HepG2 (cell line): ENCODE measurements at regions not wholly inside any gene's neighbourhood (a gene's known extent, or its start where the extent isn't known, plus 50 kb on each side); places are given as distances from the start of the nearest gene placed in this dataset.

Source experiments
- AHR ChIP-seq: IDR thresholded peaks from 2 replicates; pipeline ENCODE4 v1.6.1; 2018; ENCODE audit warnings: missing genetic modification reagents, missing compliant biosample characterization
- ATF7 ChIP-seq, 2 experiments: fragments of 450-650 bp in 1 of 2; sonication (generic) in 1 of 2; formaldehyde crosslinking in 1 of 2; IDR thresholded peaks; 2 replicates each; pipeline versions ENCODE4 v1.4.0 to v1.6.1; 2016 to 2020; ENCODE audit warnings: antibody characterized with exemption in 1 of 2, mild to moderate bottlenecking in 1 of 2, missing genetic modification reagents in 1 of 2
- FOSL1 ChIP-seq: sonication (generic); formaldehyde crosslinking; IDR thresholded peaks from 2 replicates; pipeline ENCODE4 v1.9.0; 2021; ENCODE audit warnings: missing genetic modification reagents, borderline replicate concordance
- PHF20 ChIP-seq: sonication (generic); formaldehyde crosslinking; IDR thresholded peaks from 2 replicates; pipeline ENCODE4 v1.5.0; 2020; ENCODE audit warnings: mild to moderate bottlenecking, missing genetic modification reagents
- SRSF9 ChIP-seq: fragments of 200-400 bp; formaldehyde crosslinking; IDR thresholded peaks from 2 replicates; pipeline ENCODE4 v1.6.1; 2018; ENCODE audit warnings: borderline replicate concordance, mild to moderate bottlenecking, low read depth, low read length; ENCODE audit not compliant: insufficient read depth, poor library complexity, severe bottlenecking
- YY1 ChIP-seq: IDR thresholded peaks from 2 replicates; pipeline ENCODE4 v1.6.1; 2011; ENCODE audit warnings: low read length, low read depth, moderate library complexity, mild to moderate bottlenecking; ENCODE audit not compliant: insufficient read depth, insufficient replicate concordance
- ZNF138 ChIP-seq: sonication (generic); formaldehyde crosslinking; IDR thresholded peaks from 2 replicates; pipeline ENCODE4 v1.5.0; 2020; ENCODE audit warnings: mild to moderate bottlenecking, low read depth, missing genetic modification reagents
- ZNF256 ChIP-seq: sonication (generic); formaldehyde crosslinking; conservative IDR thresholded peaks from 2 replicates; pipeline ENCODE4 v1.4.0; 2020; ENCODE audit warnings: missing genetic modification reagents
- ZNF724P ChIP-seq: sonication (generic); formaldehyde crosslinking; IDR thresholded peaks from 2 replicates; pipeline ENCODE4 v1.8.0; 2022; ENCODE audit warnings: missing genetic modification reagents, borderline replicate concordance
- ZNF775 ChIP-seq: sonication (generic); formaldehyde crosslinking; IDR thresholded peaks from 2 replicates; pipeline ENCODE4 v1.4.0; 2020; ENCODE audit warnings: missing genetic modification reagents, mild to moderate bottlenecking, moderate library complexity, borderline replicate concordance
- TF ChIP-seq, protein P1 (sequence below): sonication (generic); formaldehyde crosslinking; IDR thresholded peaks from 2 replicates; pipeline ENCODE4 v1.5.0; 2020; ENCODE audit warnings: mild to moderate bottlenecking, missing genetic modification reagents, moderate library complexity
- TF ChIP-seq, protein P2 (sequence below), 2 experiments: sonication (generic) in 1 of 2; formaldehyde crosslinking in 1 of 2; IDR thresholded peaks; 2 replicates each; pipeline versions ENCODE4 v1.5.1 to v1.6.1; 2011 to 2020; ENCODE audit warnings: borderline replicate concordance in 1 of 2, low read depth in 1 of 2, low read length in 1 of 2, mild to moderate bottlenecking in 1 of 2, missing genetic modification reagents in 1 of 2, moderate library complexity in 1 of 2
- TF ChIP-seq, protein P3 (sequence below): sonication (generic); formaldehyde crosslinking; IDR thresholded peaks from 2 replicates; pipeline ENCODE4 v1.8.0; 2022; ENCODE audit warnings: mild to moderate bottlenecking, missing genetic modification reagents, borderline replicate concordance

DNA sequence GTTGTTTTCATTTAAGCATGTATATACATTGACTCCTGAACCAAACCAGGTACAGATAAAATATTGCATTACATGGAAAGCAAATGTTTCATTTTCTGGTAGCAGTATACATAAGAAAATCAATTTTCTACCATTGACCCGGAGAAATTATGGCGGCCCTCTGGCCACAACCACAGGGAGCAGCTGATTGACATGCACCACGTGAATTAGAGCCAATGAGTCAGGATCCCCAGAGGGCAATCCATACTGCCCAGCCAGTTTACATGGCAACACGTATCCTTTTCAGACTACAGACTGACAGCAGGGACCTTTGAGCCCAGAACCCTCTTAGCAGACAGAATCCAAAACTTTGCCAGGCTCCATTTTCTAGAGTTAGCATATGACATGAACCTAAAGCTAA, 272.2 kb upstream of the NEBL start:
- TF ChIP-seq SRSF9 (no peak), ATF7 (IDR thresholded peaks at IDR 0.05) (no peak), ATF7 (CRISPR knock-in tag; IDR thresholded peaks at IDR 0.05) (no peak), ZNF256 (no peak), FOSL1 (CRISPR knock-in tag) (no peak), ZNF775 (CRISPR knock-in tag) (no peak), YY1 (no peak), ZNF138 (CRISPR knock-in tag) (no peak), ZNF724P (CRISPR knock-in tag) (no peak), PHF20 (CRISPR knock-in tag) (no peak), AHR (CRISPR knock-in tag) (no peak)
- TF ChIP-seq, protein P1, sequence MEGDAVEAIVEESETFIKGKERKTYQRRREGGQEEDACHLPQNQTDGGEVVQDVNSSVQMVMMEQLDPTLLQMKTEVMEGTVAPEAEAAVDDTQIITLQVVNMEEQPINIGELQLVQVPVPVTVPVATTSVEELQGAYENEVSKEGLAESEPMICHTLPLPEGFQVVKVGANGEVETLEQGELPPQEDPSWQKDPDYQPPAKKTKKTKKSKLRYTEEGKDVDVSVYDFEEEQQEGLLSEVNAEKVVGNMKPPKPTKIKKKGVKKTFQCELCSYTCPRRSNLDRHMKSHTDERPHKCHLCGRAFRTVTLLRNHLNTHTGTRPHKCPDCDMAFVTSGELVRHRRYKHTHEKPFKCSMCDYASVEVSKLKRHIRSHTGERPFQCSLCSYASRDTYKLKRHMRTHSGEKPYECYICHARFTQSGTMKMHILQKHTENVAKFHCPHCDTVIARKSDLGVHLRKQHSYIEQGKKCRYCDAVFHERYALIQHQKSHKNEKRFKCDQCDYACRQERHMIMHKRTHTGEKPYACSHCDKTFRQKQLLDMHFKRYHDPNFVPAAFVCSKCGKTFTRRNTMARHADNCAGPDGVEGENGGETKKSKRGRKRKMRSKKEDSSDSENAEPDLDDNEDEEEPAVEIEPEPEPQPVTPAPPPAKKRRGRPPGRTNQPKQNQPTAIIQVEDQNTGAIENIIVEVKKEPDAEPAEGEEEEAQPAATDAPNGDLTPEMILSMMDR (CRISPR knock-in tag), result no peak
- TF ChIP-seq, protein P2, sequence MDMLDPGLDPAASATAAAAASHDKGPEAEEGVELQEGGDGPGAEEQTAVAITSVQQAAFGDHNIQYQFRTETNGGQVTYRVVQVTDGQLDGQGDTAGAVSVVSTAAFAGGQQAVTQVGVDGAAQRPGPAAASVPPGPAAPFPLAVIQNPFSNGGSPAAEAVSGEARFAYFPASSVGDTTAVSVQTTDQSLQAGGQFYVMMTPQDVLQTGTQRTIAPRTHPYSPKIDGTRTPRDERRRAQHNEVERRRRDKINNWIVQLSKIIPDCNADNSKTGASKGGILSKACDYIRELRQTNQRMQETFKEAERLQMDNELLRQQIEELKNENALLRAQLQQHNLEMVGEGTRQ (IDR thresholded peaks at IDR 0.05; ENCODE audit: low read depth, low read length), result no peak
- TF ChIP-seq, protein P2 (CRISPR knock-in tag; IDR thresholded peaks at IDR 0.05; ENCODE audit: borderline replicate concordance), result no peak
- TF ChIP-seq, protein P3, sequence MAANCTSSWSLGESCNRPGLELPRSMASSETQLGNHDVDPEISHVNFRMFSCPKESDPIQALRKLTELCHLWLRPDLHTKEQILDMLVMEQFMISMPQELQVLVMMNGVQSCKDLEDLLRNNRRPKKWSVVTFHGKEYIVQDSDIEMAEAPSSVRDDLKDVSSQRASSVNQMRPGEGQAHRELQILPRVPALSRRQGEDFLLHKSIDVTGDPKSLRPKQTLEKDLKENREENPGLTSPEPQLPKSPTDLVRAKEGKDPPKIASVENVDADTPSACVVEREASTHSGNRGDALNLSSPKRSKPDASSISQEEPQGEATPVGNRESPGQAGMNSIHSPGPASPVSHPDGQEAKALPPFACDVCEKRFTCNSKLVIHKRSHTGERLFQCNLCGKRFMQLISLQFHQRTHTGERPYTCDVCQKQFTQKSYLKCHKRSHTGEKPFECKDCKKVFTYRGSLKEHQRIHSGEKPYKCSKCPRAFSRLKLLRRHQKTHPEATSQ (CRISPR knock-in tag), result no peak
